DND-41 (cell line): ENCODE measurements at regions not wholly inside any gene's neighbourhood (a gene's known extent, or its start where the extent isn't known, plus 50 kb on each side); places are given as distances from the start of the nearest gene placed in this dataset.

Source experiments
- ATAC-seq: fragments of 200-7000 bp; cut with Tn5 transposase; 3 replicates; pipeline ENCODE4 v1.9.1; 2021; ENCODE audit warnings: low read depth; ENCODE audit not compliant: insufficient read depth
- DNase-seq: peaks from one replicate; pipeline ENCODE4 v3.0.0-alpha.2; 2020
- H2AFZ ChIP-seq: 2 replicates; pipeline ENCODE4 v1.6.0; 2012; ENCODE audit warnings: low read depth, low read length
- H3K27ac ChIP-seq: 2 replicates; pipeline ENCODE4 v1.5.1; 2012; ENCODE audit warnings: low read length, inconsistent platforms
- H3K27me3 ChIP-seq: fragments of 200-600 bp; sonication (generic); 2 replicates; pipeline ENCODE4 v1.6.0; 2012; ENCODE audit warnings: low read length, mild to moderate bottlenecking, inconsistent platforms; ENCODE audit not compliant: insufficient read depth, poor library complexity
- H3K36me3 ChIP-seq: 2 replicates; pipeline ENCODE4 v1.5.1; 2012; ENCODE audit warnings: low read length, inconsistent platforms; ENCODE audit not compliant: insufficient read depth
- H3K4me1 ChIP-seq: 2 replicates; pipeline ENCODE4 v1.5.1; 2012; ENCODE audit warnings: mild to moderate bottlenecking, low read length; ENCODE audit not compliant: insufficient read depth
- H3K4me2 ChIP-seq: 2 replicates; pipeline ENCODE4 v1.6.0; 2012; ENCODE audit warnings: mild to moderate bottlenecking, moderate library complexity, low read length, inconsistent platforms; ENCODE audit not compliant: insufficient read depth
- H3K4me3 ChIP-seq, 2 experiments: fragments of 200-600 bp in 1 of 2; shearing (Covaris generic) in 1 of 2; 2 replicates each; pipeline ENCODE4 v1.5.1; 2012 to 2016; ENCODE audit warnings: inconsistent platforms in 2 of 2, low read length in 2 of 2, mild to moderate bottlenecking in 2 of 2, low read depth in 1 of 2, moderate library complexity in 1 of 2
- H3K79me2 ChIP-seq: 2 replicates; pipeline ENCODE4 v1.6.0; 2012; ENCODE audit warnings: low read length, inconsistent platforms; ENCODE audit not compliant: insufficient read depth
- H3K9ac ChIP-seq: 2 replicates; pipeline ENCODE4 v1.6.0; 2012; ENCODE audit warnings: low read depth, mild to moderate bottlenecking, inconsistent platforms, low read length, moderate library complexity
- H3K9me3 ChIP-seq: 2 replicates; pipeline ENCODE4 v1.5.1; 2012; ENCODE audit warnings: low read length, moderate library complexity, mild to moderate bottlenecking, inconsistent platforms; ENCODE audit not compliant: insufficient read depth, severe bottlenecking
- H4K20me1 ChIP-seq: 2 replicates; pipeline ENCODE4 v1.6.0; 2012; ENCODE audit warnings: low read length; ENCODE audit not compliant: insufficient read depth
- CTCF ChIP-seq: IDR thresholded peaks from 2 replicates; pipeline ENCODE4 v1.5.1; 2012; ENCODE audit warnings: borderline replicate concordance, low read length, moderate library complexity, mild to moderate bottlenecking; ENCODE audit not compliant: poor library complexity, severe bottlenecking; ENCODE audit errors: extremely low read depth
- EZH2 ChIP-seq: IDR thresholded peaks from 3 replicates; pipeline ENCODE4 v1.6.1; 2012; ENCODE audit warnings: borderline replicate concordance, low read depth, mild to moderate bottlenecking, moderate library complexity, low read length, inconsistent platforms; ENCODE audit not compliant: severe bottlenecking

- Histone ChIP-seq H3K4me2 (no peak overlapping the region), H3K4me1 (no peaks in the 10 kb centered on the region), H3K9ac (no peak overlapping the region), H3K27me3 (no peaks in the 10 kb centered on the region), H3K4me3 (no peak overlapping the region), H3K79me2 (no peaks in the 10 kb centered on the region), H3K9me3 (no peaks in the 10 kb centered on the region), H3K36me3 (no peaks in the 10 kb centered on the region), H2AFZ (no peak overlapping the region), H3K27ac (no peak overlapping the region), H4K20me1 (no peaks in the 10 kb centered on the region)
- TF ChIP-seq EZH2: no peak
- TF ChIP-seq CTCF: no peak
- DNase-seq: no peak
- no peak for ATAC-seq
Measured at GRCh38 chr7:40918701-40919271, 784.0 kb downstream of the SUGCT start.

GRCh38 chr7:40916813-40917212 is 782.0 kb downstream of the SUGCT start:
- H3K4me1 ChIP-seq: no peaks in the 10 kb centered on the region
- no peaks in the 10 kb centered on the region for H3K79me2 ChIP-seq
- H3K27me3 ChIP-seq: no peaks in the 10 kb centered on the region
- H3K27ac ChIP-seq: no peak overlapping the region
- no peak overlapping the region for H3K9ac ChIP-seq
- no peaks in the 10 kb centered on the region for H3K36me3 ChIP-seq
- TF ChIP-seq EZH2 (no peak), CTCF (no peak)
- no peak overlapping the region for H3K4me3 ChIP-seq
- H4K20me1 ChIP-seq: no peaks in the 10 kb centered on the region
- no peak for ATAC-seq
- DNase-seq: no peak
- no peak overlapping the region for H3K4me2 ChIP-seq
- H3K9me3 ChIP-seq: no peaks in the 10 kb centered on the region
- no peak overlapping the region for H2AFZ ChIP-seq

GRCh38 chr7:40915071-40915470 is 780.3 kb downstream of the SUGCT start:
- Histone ChIP-seq H3K79me2 (no peaks in the 10 kb centered on the region), H2AFZ (no peak overlapping the region), H3K27me3 (no peaks in the 10 kb centered on the region), H3K4me3 (no peak overlapping the region), H3K27ac (no peak overlapping the region), H3K9ac (no peak overlapping the region), H4K20me1 (no peaks in the 10 kb centered on the region), H3K36me3 (no peaks in the 10 kb centered on the region), H3K4me2 (no peak overlapping the region), H3K9me3 (no peaks in the 10 kb centered on the region), H3K4me1 (no peaks in the 10 kb centered on the region)
- TF ChIP-seq CTCF: no peak
- TF ChIP-seq EZH2: no peak
- ATAC-seq (no peak), DNase-seq (no peak)
